HepG2 (cell line): ENCODE measurements at regions not wholly inside any gene's neighbourhood (a gene's known extent, or its start where the extent isn't known, plus 50 kb on each side); places are given as distances from the start of the nearest gene placed in this dataset.

Experiments used
- ATAC-seq: fragments of 200-7000 bp; cut with Tn5 transposase; 3 replicates; pipeline ENCODE4 v1.9.1; 2020; ENCODE audit warnings: mild to moderate bottlenecking, moderate library complexity
- BruUV-seq: library from RNA; stranded (reverse); fragments of 400-500 nt; replicated peaks from 2 replicates; lab custom pipeline; 2021; lab: Mats Ljungman, UMichigan
- CTCF ChIA-PET: fragments of 300-600 bp; formaldehyde crosslinking; extraction: SDS; loops from one replicate; lab custom pipeline; 2021; ENCODE audit warnings: low total read pairs, inconsistent platforms, low intra/inter-chr PET ratio; lab: Yijun Ruan, JAX
- POLR2A ChIA-PET: fragments of 350-600 bp; sonication (Branson Sonifier 250); formaldehyde crosslinking; loops from one replicate; lab custom pipeline; 2020; ENCODE audit warnings: antibody characterized with exemption, inconsistent platforms; lab: Yijun Ruan, JAX
- DNase-seq: peaks from one replicate; pipeline ENCODE4 v3.0.0-alpha.2; 2015; ENCODE audit warnings: low spot score
- FAIRE-seq: peaks from 3 replicates; lab custom pipeline; 2011; peaks lifted over from hg19 to GRCh38; lab: Jason Lieb, UNC
- H2AFZ ChIP-seq: one replicate; pipeline ENCODE4 v1.6.1; 2011; ENCODE audit warnings: low read length, inconsistent platforms
- H3K27ac ChIP-seq: fragments of 300-600 bp; 3 replicates; pipeline ENCODE4 v1.8.0; 2011; ENCODE audit warnings: mixed run types, mild to moderate bottlenecking, mixed read lengths, low read length, inconsistent platforms; ENCODE audit not compliant: insufficient read depth; ENCODE audit errors: extremely low read length
- H3K27me3 ChIP-seq, 2 experiments: fragments of 200-600 bp in 1 of 2; 2 replicates in 1 of 2; 3 replicates in 1 of 2; pipeline versions ENCODE4 v1.6.0 to v1.8.0; 2011; ENCODE audit warnings: low read length in 2 of 2, mild to moderate bottlenecking in 2 of 2, moderate library complexity in 2 of 2, inconsistent platforms in 1 of 2; ENCODE audit not compliant: insufficient read depth in 2 of 2, control insufficient read depth in 1 of 2
- H3K36me3 ChIP-seq, 2 experiments: fragments of 200-600 bp in 1 of 2; replicated peaks in 1 of 2; 2 replicates in 1 of 2; 3 replicates in 1 of 2; pipeline versions ENCODE4 v1.5.1 to v1.8.0; 2011; ENCODE audit warnings: low read length in 2 of 2, inconsistent platforms in 1 of 2; ENCODE audit not compliant: insufficient read depth in 2 of 2, control insufficient read depth in 1 of 2
- H3K4me1 ChIP-seq: 2 replicates; pipeline ENCODE4 v1.5.1; 2012; ENCODE audit warnings: low read length, inconsistent platforms; ENCODE audit not compliant: insufficient read depth
- H3K4me2 ChIP-seq: 2 replicates; pipeline ENCODE4 v1.6.0; 2011; ENCODE audit warnings: low read depth, low read length, inconsistent platforms
- H3K4me3 ChIP-seq, 3 experiments: fragments of 200-600 bp in 1 of 3; sonication (generic), shearing (Covaris generic) in 1 of 3; replicated peaks in 1 of 3; 2 replicates each; pipeline ENCODE4 v1.5.1; 2011 to 2016; ENCODE audit warnings: low read length in 3 of 3, inconsistent platforms in 2 of 3, low read depth in 2 of 3, mild to moderate bottlenecking in 2 of 3, control low read depth in 1 of 3, mixed read lengths in 1 of 3; ENCODE audit not compliant: insufficient read depth in 1 of 3
- H3K79me2 ChIP-seq: one replicate; pipeline ENCODE4 v1.6.1; 2011; ENCODE audit warnings: low read length, inconsistent platforms; ENCODE audit not compliant: insufficient read depth
- H3K9ac ChIP-seq: 2 replicates; pipeline ENCODE4 v1.6.0; 2011; ENCODE audit warnings: mild to moderate bottlenecking, low read depth, low read length, inconsistent platforms; ENCODE audit not compliant: insufficient read depth
- H3K9me3 ChIP-seq: 2 replicates; pipeline ENCODE4 v1.5.1; 2012; ENCODE audit warnings: mild to moderate bottlenecking, low read length
- H4K20me1 ChIP-seq: 2 replicates; pipeline ENCODE4 v1.6.0; 2011; ENCODE audit warnings: inconsistent platforms, mild to moderate bottlenecking, low read length, moderate library complexity; ENCODE audit not compliant: insufficient read depth
- CREM ChIP-seq, 2 experiments: sonication (generic) in 1 of 2; formaldehyde crosslinking in 1 of 2; IDR thresholded peaks; 2 replicates each; pipeline versions ENCODE4 v1.4.0 to v1.6.1; 2016 to 2020; ENCODE audit warnings: antibody characterized with exemption in 1 of 2, mild to moderate bottlenecking in 1 of 2, missing genetic modification reagents in 1 of 2
- JUND ChIP-seq: sonication (generic); formaldehyde crosslinking; IDR thresholded peaks from 2 replicates; pipeline ENCODE4 v1.8.0; 2022; ENCODE audit warnings: mild to moderate bottlenecking, missing genetic modification reagents
- RCOR2 ChIP-seq: IDR thresholded peaks from 2 replicates; pipeline ENCODE4 v1.6.1; 2016; ENCODE audit warnings: missing biosample characterization, missing genetic modification reagents
- SAP130 ChIP-seq: IDR thresholded peaks from 2 replicates; pipeline ENCODE4 v1.6.1; 2016; ENCODE audit warnings: low read depth
- SP4 ChIP-seq: sonication (generic); formaldehyde crosslinking; IDR thresholded peaks from 2 replicates; pipeline ENCODE4 v1.8.1; 2023; ENCODE audit warnings: mild to moderate bottlenecking, missing genetic modification reagents
- ZNF326 ChIP-seq: sonication (generic); formaldehyde crosslinking; IDR thresholded peaks from 2 replicates; pipeline ENCODE4 v1.4.0; 2020; ENCODE audit warnings: missing genetic modification reagents, borderline replicate concordance
- WGBS: methylation state at CpG from one replicate; pipeline ENCODE4 v1.1.6; 2017; ENCODE audit warnings: low lambda C conversion rate; 5-methylcytosine and 5-hydroxymethylcytosine counted together
- in situ Hi-C: cut with HindIII; loops from 2 replicates; pipeline ENCODE4 v1.10.0; 2017; ENCODE audit warnings: low pct_unique_long_range_greater_than_20kb; ENCODE audit not compliant: extremely low pct_ligation_motif_present
- intact Hi-C: fragments of 100-400 bp; cut with micrococcal nuclease; formaldehyde crosslinking; loops from one replicate; pipeline ENCODE4 v1.10.0; 2022; ENCODE audit not compliant: unreplicated experiment
- TF ChIP-seq, protein P1 (sequence below): sonication (generic); formaldehyde crosslinking; IDR thresholded peaks from 2 replicates; pipeline ENCODE4 v1.4.0; 2020; ENCODE audit warnings: mild to moderate bottlenecking, missing genetic modification reagents, borderline replicate concordance
- TF ChIP-seq, protein P2 (sequence below): sonication (generic); formaldehyde crosslinking; IDR thresholded peaks from 2 replicates; pipeline ENCODE4 v1.9.0; 2021; ENCODE audit warnings: missing genetic modification reagents, mild to moderate bottlenecking, borderline replicate concordance

DNA sequence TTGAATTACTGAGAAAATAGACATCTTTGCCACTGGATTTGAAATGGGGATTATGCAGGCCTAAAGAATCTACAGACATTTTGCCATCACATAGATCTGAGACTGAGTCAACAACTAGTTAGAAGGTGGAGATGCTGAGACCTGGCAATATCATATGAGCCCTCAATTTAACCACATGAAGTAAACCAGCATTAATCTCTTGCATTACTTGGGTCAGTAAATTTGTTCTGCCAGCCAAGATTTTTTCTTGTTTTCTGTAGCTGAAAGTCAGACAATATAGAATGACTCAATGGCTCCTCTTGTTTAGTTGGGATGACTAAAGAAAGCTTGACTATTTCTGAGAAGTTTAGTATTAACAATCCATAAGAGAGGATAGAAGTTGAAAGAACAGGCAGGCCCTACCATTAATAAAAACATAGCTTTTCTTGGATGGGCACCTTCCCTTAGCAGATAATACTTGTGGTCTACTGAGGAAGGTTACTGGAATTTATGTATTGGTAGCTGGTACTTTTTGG is 396.7 kb upstream of the SORCS1 start:
- no TSS peak for BruUV-seq
- no peaks in the 10 kb centered on the region for H3K27me3 ChIP-seq
- no peak overlapping the region for H3K4me3 ChIP-seq
- no peak overlapping the region for H3K9ac ChIP-seq
- no peak overlapping the region for H2AFZ ChIP-seq
- TF ChIP-seq RCOR2 (no peak), SAP130 (no peak), SP4 (CRISPR knock-in tag) (no peak)
- H3K4me1 ChIP-seq, result no peaks in the 10 kb centered on the region
- H3K27ac ChIP-seq, result no peak overlapping the region
- in situ Hi-C loops, result no loop called here
- intact Hi-C loops, result no loop called here
- DNase-seq, result no peak
- no peaks in the 10 kb centered on the region for H3K36me3 ChIP-seq
- ChIA-PET CTCF (no interaction called here), POLR2A (no interaction called here)
- H3K9me3 ChIP-seq, result peaks cover 87% of the 10 kb centered on the region
- no peak for FAIRE-seq
- H4K20me1 ChIP-seq, result no peaks in the 10 kb centered on the region
- ATAC-seq, result no peak
- H3K79me2 ChIP-seq, result no peaks in the 10 kb centered on the region
- no peak overlapping the region for H3K4me2 ChIP-seq

DNA sequence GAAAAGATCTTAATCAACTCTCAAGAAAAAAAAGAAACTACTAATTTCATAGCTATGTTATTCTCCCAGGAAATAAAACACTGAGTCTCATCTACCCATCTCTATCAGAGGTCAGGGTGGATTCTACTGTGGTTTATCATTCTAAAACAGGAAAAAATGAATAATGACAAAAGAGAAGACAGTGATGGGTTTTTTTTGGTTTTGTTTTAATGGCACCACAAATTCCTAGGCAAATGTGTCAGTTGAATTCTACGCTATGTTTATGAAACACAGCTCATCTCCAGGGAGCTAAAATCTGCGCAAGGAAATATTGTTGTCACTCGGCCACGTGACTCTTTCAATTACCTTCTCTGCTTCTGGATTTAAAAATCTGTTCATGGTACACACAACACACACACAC is 393.4 kb upstream of the SORCS1 start:
- BruUV-seq, result no TSS peak
- H3K36me3 ChIP-seq, result no peaks in the 10 kb centered on the region
- ATAC-seq (no peak), DNase-seq (no peak), FAIRE-seq (no peak)
- no peak overlapping the region for H2AFZ ChIP-seq
- H3K4me1 ChIP-seq, result no peaks in the 10 kb centered on the region
- H3K27ac ChIP-seq, result no peak overlapping the region
- H3K27me3 ChIP-seq, result no peaks in the 10 kb centered on the region
- no peak overlapping the region for H3K4me3 ChIP-seq
- POLR2A ChIA-PET, result no interaction called here
- in situ Hi-C loops, result no loop called here
- no peak overlapping the region for H3K4me2 ChIP-seq
- H3K9ac ChIP-seq, result no peak overlapping the region
- H3K9me3 ChIP-seq, result peaks cover 86% of the 10 kb centered on the region
- intact Hi-C loops, result no loop called here
- no peaks in the 10 kb centered on the region for H4K20me1 ChIP-seq
- TF ChIP-seq JUND (CRISPR knock-in tag), result no peak
- TF ChIP-seq, protein P1, sequence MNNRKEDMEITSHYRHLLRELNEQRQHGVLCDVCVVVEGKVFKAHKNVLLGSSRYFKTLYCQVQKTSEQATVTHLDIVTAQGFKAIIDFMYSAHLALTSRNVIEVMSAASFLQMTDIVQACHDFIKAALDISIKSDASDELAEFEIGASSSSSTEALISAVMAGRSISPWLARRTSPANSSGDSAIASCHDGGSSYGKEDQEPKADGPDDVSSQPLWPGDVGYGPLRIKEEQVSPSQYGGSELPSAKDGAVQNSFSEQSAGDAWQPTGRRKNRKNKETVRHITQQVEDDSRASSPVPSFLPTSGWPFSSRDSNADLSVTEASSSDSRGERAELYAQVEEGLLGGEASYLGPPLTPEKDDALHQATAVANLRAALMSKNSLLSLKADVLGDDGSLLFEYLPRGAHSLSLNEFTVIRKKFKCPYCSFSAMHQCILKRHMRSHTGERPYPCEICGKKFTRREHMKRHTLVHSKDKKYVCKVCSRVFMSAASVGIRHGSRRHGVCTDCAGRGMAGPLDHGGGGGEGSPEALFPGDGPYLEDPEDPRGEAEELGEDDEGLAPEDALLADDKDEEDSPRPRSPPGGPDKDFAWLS (CRISPR knock-in tag), result no peak
- no peak for TF ChIP-seq CREM (IDR thresholded peaks at IDR 0.05)
- TF ChIP-seq CREM (CRISPR knock-in tag; IDR thresholded peaks at IDR 0.05), result no peak
- TF ChIP-seq ZNF326 (CRISPR knock-in tag), result no peak
- TF ChIP-seq, protein P2, sequence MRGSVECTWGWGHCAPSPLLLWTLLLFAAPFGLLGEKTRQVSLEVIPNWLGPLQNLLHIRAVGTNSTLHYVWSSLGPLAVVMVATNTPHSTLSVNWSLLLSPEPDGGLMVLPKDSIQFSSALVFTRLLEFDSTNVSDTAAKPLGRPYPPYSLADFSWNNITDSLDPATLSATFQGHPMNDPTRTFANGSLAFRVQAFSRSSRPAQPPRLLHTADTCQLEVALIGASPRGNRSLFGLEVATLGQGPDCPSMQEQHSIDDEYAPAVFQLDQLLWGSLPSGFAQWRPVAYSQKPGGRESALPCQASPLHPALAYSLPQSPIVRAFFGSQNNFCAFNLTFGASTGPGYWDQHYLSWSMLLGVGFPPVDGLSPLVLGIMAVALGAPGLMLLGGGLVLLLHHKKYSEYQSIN (CRISPR knock-in tag), result no peak
- 28% methylated on average over 4 of the region's 4 CpGs for WGBS
- CTCF ChIA-PET, result no interaction called here
- H3K79me2 ChIP-seq, result no peaks in the 10 kb centered on the region
